K562 (cell line): ENCODE measurements at regions not wholly inside any gene's neighbourhood (a gene's known extent, or its start where the extent isn't known, plus 50 kb on each side); places are given as distances from the start of the nearest gene placed in this dataset.

Experiments used
- ATAC-seq: fragments of 200-7000 bp; cut with Tn5 transposase; 3 replicates; pipeline ENCODE4 v1.9.1; 2020; ENCODE audit warnings: moderate library complexity
- BruUV-seq: library from RNA; stranded (reverse); fragments of 400-500 nt; replicated peaks from 2 replicates; lab custom pipeline; 2021; lab: Mats Ljungman, UMichigan
- CTCF ChIA-PET: fragments of 300-600 bp; formaldehyde crosslinking; extraction: SDS; loops from one replicate; lab custom pipeline; 2021; ENCODE audit warnings: low intra/inter-chr PET ratio; lab: Yijun Ruan, JAX
- POLR2A ChIA-PET: fragments of 300-600, 350-650 bp; sonication (Branson Sonifier 250); formaldehyde crosslinking; extraction: SDS; loops from one replicate; lab custom pipeline; 2021; ENCODE audit warnings: antibody characterized with exemption, inconsistent platforms; lab: Yijun Ruan, JAX
- DNase-seq, 4 experiments: peaks; one replicate each; pipeline versions ENCODE4 v3.0.0 to v3.0.0-alpha.2; 2011 to 2018; ENCODE audit warnings: low spot score in 3 of 4, mixed read lengths in 3 of 4; ENCODE audit errors: extremely low read depth in 1 of 4
- FAIRE-seq: peaks from 2 replicates; lab custom pipeline; 2011; peaks lifted over from hg19 to GRCh38; lab: Jason Lieb, UNC
- H2AFZ ChIP-seq: 2 replicates; pipeline ENCODE4 v1.6.0; 2011; ENCODE audit warnings: low read depth, low read length, control low read depth, inconsistent platforms
- H3K27ac ChIP-seq: fragments of 200-600 bp; 3 replicates; pipeline ENCODE4 v1.8.0; 2011; ENCODE audit warnings: low read depth, mild to moderate bottlenecking, control low read depth, inconsistent platforms, low read length, moderate library complexity, mixed read lengths; ENCODE audit errors: extremely low read depth
- H3K27me3 ChIP-seq, 2 experiments: fragments of 300-600 bp in 1 of 2; 2 replicates in 1 of 2; 3 replicates in 1 of 2; pipeline versions ENCODE4 v1.6.0 to v1.8.0; 2011; ENCODE audit warnings: inconsistent platforms in 2 of 2, low read length in 2 of 2, mild to moderate bottlenecking in 1 of 2, mixed read lengths in 1 of 2, moderate library complexity in 1 of 2; ENCODE audit not compliant: control insufficient read depth in 2 of 2, insufficient read depth in 2 of 2
- H3K36me3 ChIP-seq: fragments of 300-600 bp; 3 replicates; pipeline ENCODE4 v1.8.0; 2011; ENCODE audit warnings: mild to moderate bottlenecking, low read length, inconsistent platforms; ENCODE audit not compliant: control insufficient read depth, insufficient read depth
- H3K4me1 ChIP-seq, 2 experiments: fragments of 200-600 bp in 1 of 2; replicated peaks in 1 of 2; 2 replicates in 1 of 2; 3 replicates in 1 of 2; pipeline versions ENCODE4 v1.5.1 to v1.8.0; 2011; ENCODE audit warnings: inconsistent platforms in 2 of 2, low read length in 2 of 2, mild to moderate bottlenecking in 1 of 2, mixed read lengths in 1 of 2, moderate library complexity in 1 of 2; ENCODE audit not compliant: control insufficient read depth in 2 of 2, insufficient read depth in 2 of 2
- H3K4me2 ChIP-seq: 2 replicates; pipeline ENCODE4 v1.6.1; 2011; ENCODE audit warnings: low read length, control low read depth, inconsistent platforms, mixed read lengths; ENCODE audit not compliant: insufficient read depth
- H3K4me3 ChIP-seq: fragments of 200-600 bp; sonication (generic), shearing (Covaris generic); 2 replicates; pipeline ENCODE4 v1.5.1; 2016; ENCODE audit warnings: control low read depth, inconsistent platforms
- H3K79me2 ChIP-seq: fragments of 200-600 bp; 3 replicates; pipeline ENCODE4 v1.8.0; 2011; ENCODE audit warnings: low read length, inconsistent platforms; ENCODE audit not compliant: control insufficient read depth, insufficient read depth
- H3K9ac ChIP-seq, 2 experiments: 2 replicates each; pipeline versions ENCODE4 v1.6.0 to v1.6.1; 2011; ENCODE audit warnings: low read depth in 2 of 2, low read length in 2 of 2, control low read depth in 1 of 2, inconsistent platforms in 1 of 2, mild to moderate bottlenecking in 1 of 2, mixed read lengths in 1 of 2; ENCODE audit not compliant: insufficient read depth in 1 of 2
- H3K9me1 ChIP-seq: one replicate; pipeline ENCODE4 v1.6.0; 2011; ENCODE audit warnings: inconsistent platforms, mild to moderate bottlenecking, low read length, moderate library complexity; ENCODE audit not compliant: control insufficient read depth, insufficient read depth
- H3K9me3 ChIP-seq: replicated peaks from 2 replicates; pipeline ENCODE4 v1.5.1; 2011; ENCODE audit warnings: low read depth, low read length, inconsistent platforms; ENCODE audit not compliant: control insufficient read depth, insufficient read depth
- H4K20me1 ChIP-seq: replicated peaks from 2 replicates; pipeline ENCODE4 v1.6.1; 2011; ENCODE audit warnings: low read length, inconsistent platforms, mixed read lengths; ENCODE audit not compliant: control insufficient read depth, insufficient read depth
- CBFA2T3 ChIP-seq: fragments of 450-650 bp; IDR thresholded peaks from 2 replicates; pipeline ENCODE4 v1.6.1; 2017
- WGBS: fragments of 100-300 bp; shearing (Covaris generic); methylation state at CpG from one replicate; pipeline ENCODE4 v1.1.6; 2016; ENCODE audit warnings: low coverage, mixed read lengths; ENCODE audit not compliant: insufficient coverage; ENCODE audit errors: missing lambda C conversion rate; 5-methylcytosine and 5-hydroxymethylcytosine counted together
- in situ Hi-C: fragments of 300-500 bp; cut with MboI; formaldehyde crosslinking; loops from 4 replicates; pipeline ENCODE4 v1.15.0; 2018; ENCODE audit warnings: inconsistent platforms, mixed read lengths
- intact Hi-C: fragments of 100-400 bp; cut with micrococcal nuclease; formaldehyde crosslinking; loops from 2 replicates; pipeline ENCODE4 v1.14.2; 2022
- TF ChIP-seq, protein P1 (sequence below): fragments of 250-450 bp; sonication (Bioruptor Pico); IDR thresholded peaks from 2 replicates; pipeline ENCODE4 v1.5.1; 2021; ENCODE audit warnings: mild to moderate bottlenecking

DNA sequence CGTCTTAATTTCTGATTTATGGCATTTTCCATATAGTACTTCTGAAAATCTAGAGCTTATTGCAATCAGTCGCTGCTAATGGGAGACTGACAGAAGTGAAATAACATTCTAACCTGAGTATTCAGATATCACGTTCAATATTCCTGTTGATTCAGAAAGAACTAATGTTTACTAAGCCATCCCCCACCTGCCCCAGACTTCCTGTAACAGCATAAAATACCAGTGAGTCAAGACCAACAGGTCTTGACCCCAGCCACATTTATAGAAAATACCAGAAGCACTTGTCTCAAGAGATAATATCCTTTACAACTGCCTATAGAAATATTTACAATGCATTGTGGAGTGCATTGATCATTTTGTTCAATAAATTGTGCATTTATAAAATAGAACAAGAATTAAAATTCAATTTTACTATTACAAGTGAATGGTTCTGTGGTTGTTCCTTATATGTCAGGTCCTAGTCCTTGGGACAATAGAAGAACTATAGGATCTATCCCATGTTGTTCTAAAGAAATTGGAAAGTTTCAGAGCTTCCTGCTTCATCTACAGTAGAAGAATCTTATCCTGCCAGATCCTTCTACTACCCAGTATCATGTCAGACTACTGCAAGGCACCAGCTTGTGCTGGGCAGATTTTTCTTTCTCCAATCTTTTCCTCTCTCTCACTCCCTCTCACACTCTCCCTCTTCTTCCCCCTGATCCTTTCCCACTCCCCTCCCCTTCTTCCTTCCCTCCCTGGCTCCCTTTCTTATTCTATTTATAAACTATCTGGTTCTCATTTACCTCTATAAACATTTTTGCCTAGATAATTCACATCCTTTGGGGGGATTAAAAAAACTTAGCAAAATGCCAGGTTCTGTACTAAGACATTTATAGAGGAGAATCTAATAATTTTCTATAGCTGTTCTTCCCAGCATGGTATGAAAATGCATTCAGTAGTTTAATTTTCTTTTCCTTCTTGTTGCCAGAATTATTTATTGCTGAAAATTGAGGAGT is 629.9 kb downstream of the DIAPH3 start:
- TF ChIP-seq CBFA2T3 = peak; percentile 13; the same call in 1 of the 2 replicates
- TF ChIP-seq, protein P1, sequence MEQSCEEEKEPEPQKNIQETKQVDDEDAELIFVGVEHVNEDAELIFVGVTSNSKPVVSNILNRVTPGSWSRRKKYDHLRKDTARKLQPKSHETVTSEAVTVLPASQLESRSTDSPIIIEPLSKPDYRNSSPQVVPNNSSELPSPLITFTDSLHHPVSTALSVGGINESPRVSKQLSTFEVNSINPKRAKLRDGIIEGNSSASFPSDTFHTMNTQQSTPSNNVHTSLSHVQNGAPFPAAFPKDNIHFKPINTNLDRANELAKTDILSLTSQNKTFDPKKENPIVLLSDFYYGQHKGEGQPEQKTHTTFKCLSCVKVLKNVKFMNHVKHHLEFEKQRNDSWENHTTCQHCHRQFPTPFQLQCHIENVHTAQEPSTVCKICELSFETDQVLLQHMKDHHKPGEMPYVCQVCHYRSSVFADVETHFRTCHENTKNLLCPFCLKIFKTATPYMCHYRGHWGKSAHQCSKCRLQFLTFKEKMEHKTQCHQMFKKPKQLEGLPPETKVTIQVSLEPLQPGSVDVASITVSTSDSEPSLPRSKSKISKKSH (CRISPR knock-in tag) = no peak
- DNase-seq (peak in 1 of 4 experiments; percentile 14), ATAC-seq (no peak), FAIRE-seq (no peak)
- peaks cover 0 to 10% of the 10 kb centered on the region in 2 experiments; a peak in 3 of 5 replicates for H3K4me1 ChIP-seq
- H3K36me3 ChIP-seq = no peaks in the 10 kb centered on the region
- H3K4me3 ChIP-seq = no peak overlapping the region
- H3K9me1 ChIP-seq = no peaks in the 10 kb centered on the region
- in situ Hi-C loops = no loop called here
- H3K4me2 ChIP-seq = no peak overlapping the region
- intact Hi-C loops = no loop called here
- 14% methylated on average over 3 of the region's 3 CpGs for WGBS
- H3K27ac ChIP-seq = no peak overlapping the region
- no peaks in the 10 kb centered on the region for H3K27me3 ChIP-seq
- H3K79me2 ChIP-seq = no peaks in the 10 kb centered on the region
- CTCF ChIA-PET = no interaction called here
- no TSS peak for BruUV-seq
- no peaks in the 10 kb centered on the region for H3K9me3 ChIP-seq
- no peak overlapping the region for H3K9ac ChIP-seq
- POLR2A ChIA-PET = interaction anchor here (1.0 kb wide), 1 partner anchor 12 kb away, joined by 3 read pairs; no protein-coding TSS in a partner anchor
- H2AFZ ChIP-seq = peak overlapping the region; percentile 45
- no peaks in the 10 kb centered on the region for H4K20me1 ChIP-seq
